ENCODE measurements at regions not wholly inside any gene's neighbourhood (a gene's known extent, or its start where the extent isn't known, plus 50 kb on each side); places are given as distances from the start of the nearest gene placed in this dataset.

GRCh38 chr13:100789481-100789880 lies 114.9 kb upstream of the TMTC4 start:
- Mint-ChIP-seq H3K27ac (peak overlapping the region; percentile 44 to 65 (median 59); a peak in 2 of 7 replicates), H3K9me3 (peaks cover 33 to 38% of the 10 kb centered on the region in 2 experiments), H3K4me3 (no peak overlapping the region), H3K4me1 (peaks cover 12 to 22% of the 10 kb centered on the region in 2 experiments), H3K36me3 (ENCODE audit: insufficient read depth in 1 of 3, low read depth in 3 of 3) (peaks cover 26 to 32% (median 29%) of the 10 kb centered on the region in 3 experiments), H3K27me3 (ENCODE audit: low read depth) (no peaks in the 10 kb centered on the region; the same call in none of the 2 replicates)
- WGBS (ENCODE audit: extremely low coverage, insufficient read length, low lambda C conversion rate): no CpG with 5 or more reads among the region's 2 CpGs
- Histone ChIP-seq H3K23ac (ENCODE audit: insufficient read length, low read depth, low read length) (no peak overlapping the region), H3K27ac (ENCODE audit: insufficient read length, low read depth, low read length) (no peak overlapping the region), H4K5ac (ENCODE audit: insufficient read length, low read depth, low read length) (no peak overlapping the region), H3K4ac (ENCODE audit: low read depth, low read length) (no peak overlapping the region), H2AK5ac (ENCODE audit: insufficient read length, low read length) (no peak overlapping the region), H3K27me3 (ENCODE audit: insufficient read depth, low read length) (no peaks in the 10 kb centered on the region), H4K8ac (replicated peaks; ENCODE audit: insufficient read length, low read depth, low read length) (no peak overlapping the region), H3K56ac (ENCODE audit: insufficient read length, low read depth, low read length) (no peak overlapping the region), H3K14ac (ENCODE audit: insufficient read depth, low read length) (no peak overlapping the region), H2BK12ac (ENCODE audit: insufficient read length, low read depth, low read length) (no peak overlapping the region), H3K79me1 (ENCODE audit: insufficient read depth, low read depth, low read length, poor library complexity, severe bottlenecking) (no peaks in the 10 kb centered on the region), H4K91ac (ENCODE audit: insufficient read length, low read depth, low read length) (no peak overlapping the region), H3K18ac (ENCODE audit: insufficient read length, low read depth, low read length) (no peak overlapping the region), H3K23me2 (ENCODE audit: insufficient read length, low read depth, low read length, poor library complexity, severe bottlenecking) (no peaks in the 10 kb centered on the region), H2BK5ac (ENCODE audit: insufficient read length, low read length) (no peak overlapping the region), H3K9me3 (ENCODE audit: control insufficient read depth, low read depth, low read length) (peaks cover 12% of the 10 kb centered on the region), H3K4me2 (ENCODE audit: insufficient read depth, insufficient read length, low read length) (no peak overlapping the region), H3T11ph (ENCODE audit: low read length) (no peak overlapping the region), H2AFZ (ENCODE audit: low read length) (no peak overlapping the region), H3K9ac (ENCODE audit: extremely low read depth, insufficient read length, low read length) (no peak overlapping the region), H2BK20ac (ENCODE audit: low read depth, low read length, poor library complexity, severe bottlenecking) (no peak overlapping the region), H2BK120ac (ENCODE audit: low read depth, low read length, poor library complexity, severe bottlenecking) (no peak overlapping the region), H3K4me1 (ENCODE audit: insufficient read depth, low read length) (peaks cover 3% of the 10 kb centered on the region; the same call in 1 of the 2 replicates), H3K79me2 (ENCODE audit: insufficient read depth, low read length) (no peaks in the 10 kb centered on the region), H2BK15ac (ENCODE audit: low read depth, low read length) (no peak overlapping the region), H4K20me1 (ENCODE audit: control insufficient read depth, insufficient read depth, insufficient read length) (no peaks in the 10 kb centered on the region)
- no peak for TF ChIP-seq CTCF (conservative IDR thresholded peaks at IDR 0.05)
- DNase-seq: no peak

Data from H9 (cell line).